ES-I3 (cell line): ENCODE measurements at regions not wholly inside any gene's neighbourhood (a gene's known extent, or its start where the extent isn't known, plus 50 kb on each side); places are given as distances from the start of the nearest gene placed in this dataset.
"Not testable (repeated sequence)": the region's sequence is repeated elsewhere in the genome, so short reads cannot be mapped to it uniquely, and the experiment has no call there.

ENCODE experiments used
- H3K36me3 ChIP-seq: 2 replicates; pipeline ENCODE4 v1.6.1; 2013; ENCODE audit warnings: mild to moderate bottlenecking, low read length, control low read depth, moderate library complexity; ENCODE audit not compliant: insufficient read depth
- H3K4me1 ChIP-seq: 2 replicates; pipeline ENCODE4 v1.6.1; 2013; ENCODE audit warnings: mild to moderate bottlenecking, control low read depth, low read length; ENCODE audit not compliant: insufficient read depth
- H3K9ac ChIP-seq: 2 replicates; pipeline ENCODE4 v1.6.1; 2013; ENCODE audit warnings: low read depth, mild to moderate bottlenecking, low read length, moderate library complexity
- H3K9me3 ChIP-seq: 2 replicates; pipeline ENCODE4 v1.6.1; 2013; ENCODE audit warnings: mild to moderate bottlenecking, low read length, moderate library complexity; ENCODE audit not compliant: control insufficient read depth, insufficient read depth

GRCh38 chr4:60879135-60879701 is 320.9 kb upstream of the ADGRL3 start:
- H3K9me3 ChIP-seq, result 0 out of 2 replicates have a peak, but pooled peaks cover 2% of the 10 kb centered on the region
- H3K9ac ChIP-seq, result no peak overlapping the region
- no peaks in the 10 kb centered on the region for H3K4me1 ChIP-seq
- H3K36me3 ChIP-seq, result no peaks in the 10 kb centered on the region

GRCh38 chr4:60884587-60884986 is 315.5 kb upstream of the ADGRL3 start:
- H3K4me1 ChIP-seq, result no peaks in the 10 kb centered on the region
- H3K36me3 ChIP-seq, result no peaks in the 10 kb centered on the region
- H3K9me3 ChIP-seq, result no peaks in the 10 kb centered on the region
- no peak overlapping the region for H3K9ac ChIP-seq

GRCh38 chr4:60885011-60885410 is 315.1 kb upstream of the ADGRL3 start:
- Histone ChIP-seq H3K4me1 (no peaks in the 10 kb centered on the region), H3K36me3 (no peaks in the 10 kb centered on the region), H3K9me3 (no peaks in the 10 kb centered on the region), H3K9ac (no peak overlapping the region)

DNA sequence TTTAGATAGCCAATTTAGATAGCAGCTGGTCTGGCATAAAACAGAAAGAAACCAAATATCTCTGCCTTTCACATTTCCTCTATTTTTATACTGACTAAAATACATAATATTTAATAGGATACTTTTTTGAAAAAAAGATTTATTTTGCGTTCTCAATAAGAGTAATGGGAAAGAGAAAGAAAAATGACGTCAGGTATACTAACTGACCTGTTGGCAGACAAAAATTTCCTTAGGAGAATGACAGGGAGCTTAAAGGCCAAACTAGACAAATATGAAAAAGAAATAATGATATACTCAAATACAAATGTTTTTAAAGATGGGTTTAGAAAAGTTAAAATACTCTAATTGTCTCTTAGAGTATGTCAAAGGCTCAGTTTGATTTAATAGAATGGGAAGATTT is 309.4 kb upstream of the ADGRL3 start:
- H3K9ac ChIP-seq, result no peak overlapping the region
- no peaks in the 10 kb centered on the region for H3K36me3 ChIP-seq
- no peaks in the 10 kb centered on the region for H3K9me3 ChIP-seq
- H3K4me1 ChIP-seq, result no peaks in the 10 kb centered on the region; the same call in 1 of the 2 replicates

DNA sequence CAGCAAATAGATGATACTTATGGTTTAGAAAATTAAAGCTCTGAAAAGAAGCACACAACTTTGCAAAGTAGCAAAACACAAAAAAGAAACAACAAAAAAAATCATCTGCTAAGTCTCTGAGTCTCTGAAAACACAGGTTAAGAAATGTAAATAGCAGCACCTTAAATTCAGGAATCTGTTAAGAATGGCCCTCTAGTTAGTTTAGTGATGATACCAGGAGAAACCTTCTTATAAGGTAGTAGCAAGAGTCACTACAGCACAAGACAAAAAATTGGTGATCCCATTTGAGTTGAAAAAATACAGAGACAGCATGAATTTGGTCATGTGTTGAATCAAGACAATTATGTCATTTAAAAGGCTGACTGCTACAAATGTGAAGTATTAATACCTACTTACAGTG is 308.2 kb upstream of the ADGRL3 start:
- Histone ChIP-seq H3K36me3 (no peaks in the 10 kb centered on the region), H3K9me3 (no peaks in the 10 kb centered on the region), H3K9ac (no peak overlapping the region), H3K4me1 (no peaks in the 10 kb centered on the region; the same call in 1 of the 2 replicates)

DNA sequence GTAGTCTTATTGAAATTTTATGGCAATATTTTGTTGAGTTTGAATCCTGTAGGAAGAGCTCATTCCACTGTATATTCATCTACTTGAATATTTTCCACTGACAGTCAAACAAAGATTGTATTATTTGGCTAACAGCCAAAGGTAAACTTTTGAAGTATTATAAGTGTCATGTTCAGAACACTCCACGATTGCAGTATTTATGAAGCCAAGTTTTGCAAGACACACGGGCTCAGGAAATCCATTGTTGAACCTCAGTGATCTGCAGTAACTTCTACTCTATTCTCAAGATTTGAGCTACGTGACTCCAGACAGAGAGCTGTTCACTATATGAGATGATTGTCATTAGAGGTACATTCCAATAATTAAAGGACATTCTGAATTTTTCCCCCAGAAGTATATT is 302.7 kb upstream of the ADGRL3 start:
- no peaks in the 10 kb centered on the region for H3K36me3 ChIP-seq
- no peaks in the 10 kb centered on the region for H3K9me3 ChIP-seq
- H3K9ac ChIP-seq, result no peak overlapping the region
- no peaks in the 10 kb centered on the region for H3K4me1 ChIP-seq

GRCh38 chr4:60905162-60905561 is 295.0 kb upstream of the ADGRL3 start:
- Histone ChIP-seq H3K9ac (no peak overlapping the region), H3K36me3 (no peaks in the 10 kb centered on the region), H3K9me3 (no peaks in the 10 kb centered on the region), H3K4me1 (no peaks in the 10 kb centered on the region)

- no peaks in the 10 kb centered on the region for H3K4me1 ChIP-seq
- H3K9me3 ChIP-seq, result no peaks in the 10 kb centered on the region
- H3K36me3 ChIP-seq, result no peaks in the 10 kb centered on the region
- H3K9ac ChIP-seq, result no peak overlapping the region
These were observed 289.0 kb upstream of the ADGRL3 start for GRCh38 chr4:60911127-60911526.

DNA sequence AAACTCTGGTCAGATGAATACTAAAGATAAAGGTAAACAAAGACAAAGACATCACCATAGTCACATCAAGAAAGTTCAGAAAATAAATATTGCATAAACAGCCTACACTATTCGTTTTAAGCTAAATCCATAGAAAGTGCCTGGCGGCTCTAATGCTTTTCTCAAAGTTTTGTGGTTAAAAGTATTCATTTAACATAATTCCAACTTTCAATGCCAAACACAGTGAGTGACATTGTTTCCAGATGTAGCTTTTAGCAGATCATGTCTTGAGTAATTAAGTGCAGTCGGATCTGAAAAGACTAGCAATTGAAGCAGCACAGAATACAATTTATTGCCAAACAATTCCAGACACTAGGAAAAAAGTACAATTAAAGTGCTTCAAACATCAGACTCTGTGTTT is 287.1 kb upstream of the ADGRL3 start:
- H3K9ac ChIP-seq, result no peak overlapping the region
- H3K4me1 ChIP-seq, result no peaks in the 10 kb centered on the region
- no peaks in the 10 kb centered on the region for H3K9me3 ChIP-seq
- no peaks in the 10 kb centered on the region for H3K36me3 ChIP-seq

- Histone ChIP-seq H3K9ac (no peak overlapping the region), H3K4me1 (no peaks in the 10 kb centered on the region), H3K36me3 (no peaks in the 10 kb centered on the region), H3K9me3 (no peaks in the 10 kb centered on the region)
These were observed 286.5 kb upstream of the ADGRL3 start for GRCh38 chr4:60913671-60914070.

DNA sequence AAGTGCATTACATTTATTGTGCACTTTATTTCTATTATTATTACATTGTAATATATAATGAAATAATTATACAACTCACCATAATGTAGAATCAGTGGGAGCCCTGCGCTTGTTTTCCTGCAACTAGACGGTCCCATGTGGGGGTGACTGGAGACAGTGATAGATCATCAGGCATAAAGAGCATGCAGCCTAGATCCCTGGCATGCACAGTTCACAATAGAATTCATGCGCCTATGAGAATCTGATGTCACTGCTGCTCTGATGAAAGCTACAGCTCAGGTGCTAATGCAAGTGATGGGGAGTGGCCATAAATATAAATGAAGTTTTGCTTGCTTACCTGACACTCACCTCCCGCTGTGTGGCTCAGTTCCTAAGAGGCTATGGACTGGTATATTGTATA is 278.4 kb upstream of the ADGRL3 start:
- not testable (repeated sequence) for H3K9me3 ChIP-seq, H3K4me1 ChIP-seq, H3K36me3 ChIP-seq, H3K9ac ChIP-seq

DNA sequence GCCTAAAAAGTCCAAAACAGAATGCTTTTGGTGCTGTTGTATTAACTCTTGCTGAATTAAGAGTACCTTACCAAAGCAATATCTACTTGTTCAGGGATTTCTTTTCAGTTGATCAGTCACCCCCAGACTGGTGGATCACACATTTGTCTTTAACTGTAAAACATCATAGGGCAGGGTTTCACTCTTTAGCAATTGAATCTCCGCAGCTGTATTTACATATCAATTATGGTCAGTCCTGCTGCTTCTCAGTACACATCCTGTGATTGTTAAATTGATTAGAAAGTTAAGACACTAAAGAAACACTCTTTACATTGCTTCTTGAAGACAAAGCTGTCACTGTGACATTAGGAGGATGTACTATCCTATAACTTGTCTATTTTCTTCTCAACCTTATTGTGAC is 277.1 kb upstream of the ADGRL3 start:
- H3K9me3 ChIP-seq, result no peaks in the 10 kb centered on the region
- H3K36me3 ChIP-seq, result no peaks in the 10 kb centered on the region
- H3K4me1 ChIP-seq, result peaks cover 7% of the 10 kb centered on the region; the same call in 1 of the 2 replicates
- no peak overlapping the region for H3K9ac ChIP-seq

DNA sequence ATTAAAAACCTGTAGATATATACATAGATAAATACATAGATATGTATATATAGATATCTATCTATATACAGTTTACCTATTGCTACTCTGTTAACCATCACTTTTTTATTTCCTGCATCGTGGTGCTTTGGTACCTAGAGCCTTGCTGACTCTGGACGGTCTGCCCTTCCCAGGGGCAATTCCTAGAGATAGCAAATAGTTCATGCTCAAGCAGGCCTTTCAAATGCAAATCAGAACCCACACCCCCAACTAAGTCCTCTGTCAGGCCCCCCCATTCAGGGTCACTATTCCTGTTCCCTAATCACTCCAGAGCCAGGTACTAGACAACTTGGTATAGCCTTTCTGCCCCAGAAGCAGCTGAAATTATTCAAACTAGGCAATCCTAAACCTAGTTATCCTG is 273.5 kb upstream of the ADGRL3 start:
- Histone ChIP-seq H3K9ac (no peak overlapping the region), H3K9me3 (no peaks in the 10 kb centered on the region), H3K4me1 (peaks cover 7% of the 10 kb centered on the region; the same call in 1 of the 2 replicates), H3K36me3 (no peaks in the 10 kb centered on the region)

DNA sequence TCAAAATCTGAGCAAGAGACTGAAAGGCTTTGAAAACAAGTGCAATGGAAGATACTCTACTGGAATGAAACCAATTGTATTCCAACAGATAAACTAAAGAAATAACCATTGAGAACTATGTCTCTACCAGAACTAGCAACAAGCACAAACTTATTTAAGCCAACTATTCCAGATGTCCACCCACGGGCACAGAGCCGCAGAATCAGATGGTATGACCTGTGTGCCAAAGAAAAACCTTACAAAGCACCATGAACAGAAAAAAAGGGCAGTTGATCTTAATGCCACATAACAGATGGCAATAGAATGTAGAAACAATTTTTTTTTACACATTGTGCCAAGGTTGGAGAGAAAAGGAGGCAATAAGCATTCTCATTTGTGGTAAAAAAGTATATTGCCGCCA is 269.3 kb upstream of the ADGRL3 start:
- H3K36me3 ChIP-seq, result no peaks in the 10 kb centered on the region
- 0 out of 2 replicates have a peak, but pooled peaks cover 5% of the 10 kb centered on the region for H3K4me1 ChIP-seq
- no peak overlapping the region for H3K9ac ChIP-seq
- no peaks in the 10 kb centered on the region for H3K9me3 ChIP-seq

GRCh38 chr4:60934566-60935295 is 265.4 kb upstream of the ADGRL3 start:
- no peaks in the 10 kb centered on the region for H3K9me3 ChIP-seq
- H3K4me1 ChIP-seq, result 0 out of 2 replicates have a peak, but pooled peaks cover 5% of the 10 kb centered on the region
- H3K36me3 ChIP-seq, result no peaks in the 10 kb centered on the region
- H3K9ac ChIP-seq, result no peak overlapping the region
